ENCODE measurements at regions not wholly inside any gene's neighbourhood (a gene's known extent, or its start where the extent isn't known, plus 50 kb on each side); places are given as distances from the start of the nearest gene placed in this dataset.

GRCh38 chr1:102252731-102253505 is 256.2 kb upstream of the OLFM3 start:
- TF ChIP-seq POLR2A (IDR thresholded peaks at IDR 0.05) = no peak
- TF ChIP-seq, protein P1, sequence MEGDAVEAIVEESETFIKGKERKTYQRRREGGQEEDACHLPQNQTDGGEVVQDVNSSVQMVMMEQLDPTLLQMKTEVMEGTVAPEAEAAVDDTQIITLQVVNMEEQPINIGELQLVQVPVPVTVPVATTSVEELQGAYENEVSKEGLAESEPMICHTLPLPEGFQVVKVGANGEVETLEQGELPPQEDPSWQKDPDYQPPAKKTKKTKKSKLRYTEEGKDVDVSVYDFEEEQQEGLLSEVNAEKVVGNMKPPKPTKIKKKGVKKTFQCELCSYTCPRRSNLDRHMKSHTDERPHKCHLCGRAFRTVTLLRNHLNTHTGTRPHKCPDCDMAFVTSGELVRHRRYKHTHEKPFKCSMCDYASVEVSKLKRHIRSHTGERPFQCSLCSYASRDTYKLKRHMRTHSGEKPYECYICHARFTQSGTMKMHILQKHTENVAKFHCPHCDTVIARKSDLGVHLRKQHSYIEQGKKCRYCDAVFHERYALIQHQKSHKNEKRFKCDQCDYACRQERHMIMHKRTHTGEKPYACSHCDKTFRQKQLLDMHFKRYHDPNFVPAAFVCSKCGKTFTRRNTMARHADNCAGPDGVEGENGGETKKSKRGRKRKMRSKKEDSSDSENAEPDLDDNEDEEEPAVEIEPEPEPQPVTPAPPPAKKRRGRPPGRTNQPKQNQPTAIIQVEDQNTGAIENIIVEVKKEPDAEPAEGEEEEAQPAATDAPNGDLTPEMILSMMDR (IDR thresholded peaks at IDR 0.05) = no peak
- TF ChIP-seq POLR2AphosphoS5 (IDR thresholded peaks at IDR 0.05) = no peak

Data from breast epithelium (tissue), 3 donors.